ENCODE measurements at regions not wholly inside any gene's neighbourhood (a gene's known extent, or its start where the extent isn't known, plus 50 kb on each side); places are given as distances from the start of the nearest gene placed in this dataset.

- TF ChIP-seq EZH2 (IDR thresholded peaks at IDR 0.05; ENCODE audit: low read depth, low read length, severe bottlenecking) = no peak
- TF ChIP-seq SRF (IDR thresholded peaks at IDR 0.05; ENCODE audit: low read depth, low read length) = no peak
- no peak for TF ChIP-seq BCL11A (IDR thresholded peaks at IDR 0.05; ENCODE audit: low read depth in 2 of 2, low read length in 2 of 2)
- no peak for TF ChIP-seq CTCF (IDR thresholded peaks at IDR 0.05; ENCODE audit: control extremely low read depth in 1 of 3, insufficient read depth in 1 of 3, low read depth in 1 of 3, low read length in 3 of 3)
- no peak for TF ChIP-seq POLR2A (IDR thresholded peaks at IDR 0.05; ENCODE audit: control extremely low read depth in 1 of 2, low read depth in 2 of 2, low read length in 2 of 2)
- no peak for TF ChIP-seq RBBP5 (IDR thresholded peaks at IDR 0.05; ENCODE audit: borderline replicate concordance, low read depth, low read length)
- TF ChIP-seq RFX5 (IDR thresholded peaks at IDR 0.05; ENCODE audit: borderline replicate concordance, low read depth, low read length) = no peak
- TF ChIP-seq CBX5 (IDR thresholded peaks at IDR 0.05; ENCODE audit: low read depth, low read length) = no peak
- no peak for TF ChIP-seq HDAC2 (IDR thresholded peaks at IDR 0.05; ENCODE audit: borderline replicate concordance in 1 of 2, low read depth in 2 of 2, low read length in 2 of 2)
Measured at GRCh38 chr5:51987239-51987638, 604.0 kb downstream of the ISL1 start.
